HEK293T (cell line): ENCODE measurements at regions not wholly inside any gene's neighbourhood (a gene's known extent, or its start where the extent isn't known, plus 50 kb on each side); places are given as distances from the start of the nearest gene placed in this dataset.

Experiments used
- CTCF ChIA-PET: fragments of 350-600 bp; formaldehyde crosslinking; extraction: SDS; loops from one replicate; lab custom pipeline; 2021; ENCODE audit warnings: antibody characterized with exemption, inconsistent platforms; lab: Yijun Ruan, JAX
- POLR2A ChIA-PET: fragments of 350-600 bp; formaldehyde crosslinking; extraction: SDS; loops from one replicate; lab custom pipeline; 2020; ENCODE audit warnings: antibody characterized with exemption, inconsistent platforms; lab: Yijun Ruan, JAX
- DNase-seq: peaks from one replicate; pipeline ENCODE4 v3.0.0; 2012; ENCODE audit warnings: mixed read lengths; ENCODE audit errors: extremely low spot score
- ARNT ChIP-seq: fragments of 450-650 bp; IDR thresholded peaks from 2 replicates; pipeline ENCODE4 v1.6.1; 2017; ENCODE audit warnings: mild to moderate bottlenecking
- BHLHE40 ChIP-seq: fragments of 450-650 bp; IDR thresholded peaks from 2 replicates; pipeline ENCODE4 v1.6.1; 2016; ENCODE audit warnings: mild to moderate bottlenecking, moderate library complexity, borderline replicate concordance
- CTBP1 ChIP-seq: fragments of 450-650 bp; IDR thresholded peaks from 2 replicates; pipeline ENCODE4 v1.6.1; 2016; ENCODE audit warnings: borderline replicate concordance
- ELF4 ChIP-seq: fragments of 450-650 bp; IDR thresholded peaks from 2 replicates; pipeline ENCODE4 v1.6.1; 2017; ENCODE audit warnings: antibody characterized with exemption
- FOXA1 ChIP-seq: fragments of 450-650 bp; IDR thresholded peaks from 2 replicates; pipeline ENCODE4 v1.6.1; 2016; ENCODE audit warnings: mild to moderate bottlenecking
- FOXK2 ChIP-seq: fragments of 450-650 bp; IDR thresholded peaks from 2 replicates; pipeline ENCODE4 v1.6.1; 2016; ENCODE audit warnings: mild to moderate bottlenecking
- FOXM1 ChIP-seq: fragments of 450-650 bp; IDR thresholded peaks from 2 replicates; pipeline ENCODE4 v1.6.1; 2017; ENCODE audit warnings: mild to moderate bottlenecking, borderline replicate concordance
- HDGF ChIP-seq: fragments of 450-650 bp; IDR thresholded peaks from 2 replicates; pipeline ENCODE4 v1.6.1; 2017; ENCODE audit warnings: antibody characterized with exemption, borderline replicate concordance
- L3MBTL2 ChIP-seq: fragments of 450-650 bp; conservative IDR thresholded peaks from 2 replicates; pipeline ENCODE4 v1.6.1; 2016; ENCODE audit warnings: mild to moderate bottlenecking
- LEF1 ChIP-seq: fragments of 450-650 bp; IDR thresholded peaks from 2 replicates; pipeline ENCODE4 v1.6.1; 2017; ENCODE audit warnings: mild to moderate bottlenecking, borderline replicate concordance
- NFRKB ChIP-seq: fragments of 450-650 bp; IDR thresholded peaks from 2 replicates; pipeline ENCODE4 v1.6.1; 2016; ENCODE audit warnings: mild to moderate bottlenecking, moderate library complexity
- PKNOX1 ChIP-seq: fragments of 450-650 bp; IDR thresholded peaks from 2 replicates; pipeline ENCODE4 v1.6.1; 2016
- SP1 ChIP-seq: fragments of 450-650 bp; IDR thresholded peaks from 2 replicates; pipeline ENCODE4 v1.6.1; 2017
- SUZ12 ChIP-seq: fragments of 450-650 bp; IDR thresholded peaks from 2 replicates; pipeline ENCODE4 v1.6.1; 2016; ENCODE audit warnings: mild to moderate bottlenecking
- TARDBP ChIP-seq: fragments of 450-650 bp; IDR thresholded peaks from 2 replicates; pipeline ENCODE4 v1.6.1; 2016
- ZNF384 ChIP-seq: fragments of 450-650 bp; IDR thresholded peaks from 2 replicates; pipeline ENCODE4 v1.6.1; 2016

GRCh38 chr1:14326857-14327256 is 271.6 kb upstream of the KAZN start:
- DNase-seq, result no peak
- TF ChIP-seq FOXK2, result no peak
- TF ChIP-seq LEF1, result no peak
- TF ChIP-seq L3MBTL2, result no peak
- no peak for TF ChIP-seq FOXA1
- TF ChIP-seq SUZ12, result no peak
- no peak for TF ChIP-seq ARNT
- TF ChIP-seq BHLHE40, result no peak
- TF ChIP-seq HDGF, result no peak
- no peak for TF ChIP-seq SP1
- no peak for TF ChIP-seq FOXM1
- TF ChIP-seq TARDBP, result no peak
- no peak for TF ChIP-seq PKNOX1
- ChIA-PET CTCF (interaction anchor here (0.6 kb wide), 1 partner anchor 236 kb away, joined by 4 read pairs; no protein-coding TSS in a partner anchor), POLR2A (no interaction called here)

DNA sequence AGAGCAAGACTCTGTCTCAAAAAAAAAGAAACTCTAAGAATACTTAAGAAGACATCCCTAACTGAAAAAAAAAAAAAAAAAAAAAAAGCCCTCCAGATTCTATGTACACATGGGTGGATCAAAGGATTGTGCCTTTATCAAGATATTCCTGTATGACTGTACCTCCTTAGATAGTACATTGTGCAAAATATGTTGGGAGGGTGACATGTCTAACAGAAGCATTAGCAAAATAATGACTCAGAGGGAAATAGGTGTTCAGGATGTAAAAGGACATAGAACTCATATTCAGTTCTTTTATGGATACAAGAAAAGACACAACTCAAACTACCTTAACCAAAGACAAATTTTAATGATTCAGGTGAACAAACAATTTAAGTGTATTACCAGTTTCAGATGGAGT is 269.8 kb upstream of the KAZN start:
- POLR2A ChIA-PET, result no interaction called here
- CTCF ChIA-PET, result no interaction called here

GRCh38 chr1:14332158-14332557 is 266.3 kb upstream of the KAZN start:
- CTCF ChIA-PET, result no interaction called here

More for the DNA sequence above, 269.8 kb upstream of the KAZN start:
- no peak for DNase-seq
- TF ChIP-seq L3MBTL2, result no peak
- TF ChIP-seq PKNOX1, result no peak
- TF ChIP-seq LEF1, result no peak
- TF ChIP-seq FOXK2, result no peak
- no peak for TF ChIP-seq ARNT
- no peak for TF ChIP-seq ELF4
- no peak for TF ChIP-seq FOXA1
- TF ChIP-seq TARDBP, result no peak
- no peak for TF ChIP-seq CTBP1
- TF ChIP-seq SP1, result no peak
- TF ChIP-seq SUZ12, result no peak
- no peak for TF ChIP-seq BHLHE40
- no peak for TF ChIP-seq ZNF384
- no peak for TF ChIP-seq NFRKB
- no peak for TF ChIP-seq HDGF
- TF ChIP-seq FOXM1, result no peak

DNA sequence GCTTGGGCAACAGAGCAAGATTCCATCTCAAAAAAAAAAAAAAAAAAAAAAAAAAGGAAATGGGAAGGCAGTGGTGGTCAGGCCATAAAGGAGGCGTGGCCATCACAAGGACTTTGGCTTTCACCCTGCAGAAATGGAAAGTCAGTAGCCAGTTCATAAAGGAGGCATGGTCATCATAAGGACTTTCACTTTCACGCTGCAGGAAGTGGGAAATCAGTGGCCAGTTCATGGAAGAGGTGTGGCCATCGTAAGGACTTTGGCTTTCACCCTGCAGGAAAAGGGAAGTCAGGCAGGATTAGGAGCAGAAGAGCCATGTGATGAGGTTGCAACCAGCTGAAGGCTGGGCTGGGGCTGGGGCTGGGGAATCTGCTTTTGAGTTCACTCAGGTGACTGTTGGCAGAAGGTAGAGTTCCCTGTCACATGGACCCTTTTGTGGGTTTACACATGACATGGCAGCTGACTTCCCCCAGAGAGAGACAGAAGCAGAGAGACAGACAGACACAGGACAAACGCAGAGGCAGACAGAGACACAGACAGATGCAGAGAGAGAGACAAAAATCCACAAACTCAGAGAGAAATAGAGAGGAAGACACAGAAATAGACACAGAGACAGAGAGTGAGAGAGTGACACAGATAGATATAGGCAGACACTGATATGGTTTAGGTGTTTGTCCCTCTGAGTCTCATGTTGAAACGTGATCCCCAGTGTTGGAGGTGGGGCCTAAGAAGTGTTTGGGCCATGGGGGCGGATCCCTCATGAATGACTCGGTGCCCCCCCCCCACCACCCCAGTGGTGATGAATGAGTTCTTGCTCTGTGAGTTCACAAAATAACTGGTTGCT is 263.9 kb upstream of the KAZN start:
- DNase-seq, result no peak
- TF ChIP-seq SP1 (no peak), L3MBTL2 (no peak), HDGF (no peak), NFRKB (no peak), LEF1 (no peak)
- ChIA-PET CTCF (no interaction called here), POLR2A (no interaction called here)

More at GRCh38 chr1:14332158-14332557, 266.3 kb upstream of the KAZN start:
- POLR2A ChIA-PET, result no interaction called here
- DNase-seq, result no peak
- TF ChIP-seq SUZ12 (no peak), HDGF (no peak), FOXA1 (no peak), ZNF384 (no peak), ARNT (no peak), LEF1 (no peak), ELF4 (no peak), CTBP1 (no peak), FOXM1 (no peak), NFRKB (no peak), FOXK2 (no peak), L3MBTL2 (no peak)

- CTCF ChIA-PET, result no interaction called here
- no peak for DNase-seq
- POLR2A ChIA-PET, result no interaction called here
- TF ChIP-seq BHLHE40 (no peak), TARDBP (no peak), ZNF384 (no peak), CTBP1 (no peak), FOXA1 (no peak), LEF1 (no peak), SP1 (no peak), SUZ12 (no peak), ELF4 (no peak), NFRKB (no peak), FOXK2 (no peak), PKNOX1 (no peak), ARNT (no peak), FOXM1 (no peak), L3MBTL2 (no peak)
Measured at GRCh38 chr1:14338509-14338908, 260.0 kb upstream of the KAZN start.

- CTCF ChIA-PET, result no interaction called here
- POLR2A ChIA-PET, result no interaction called here
- DNase-seq, result no peak
- no peak for TF ChIP-seq LEF1
- TF ChIP-seq HDGF, result no peak
- no peak for TF ChIP-seq BHLHE40
- no peak for TF ChIP-seq ARNT
- no peak for TF ChIP-seq SP1
- no peak for TF ChIP-seq NFRKB
- TF ChIP-seq L3MBTL2, result no peak
- TF ChIP-seq PKNOX1, result no peak
- no peak for TF ChIP-seq FOXK2
- no peak for TF ChIP-seq ELF4
- TF ChIP-seq SUZ12, result no peak
- TF ChIP-seq FOXA1, result no peak
- no peak for TF ChIP-seq ZNF384
- TF ChIP-seq FOXM1, result no peak
Measured at GRCh38 chr1:14339288-14339687, 259.2 kb upstream of the KAZN start.
